Peyer's patch (tissue), 4 donors: ENCODE measurements at regions not wholly inside any gene's neighbourhood (a gene's known extent, or its start where the extent isn't known, plus 50 kb on each side); places are given as distances from the start of the nearest gene placed in this dataset.

Source experiments
- DNase-seq, 3 donors: peaks; one replicate each; pipeline ENCODE4 v3.0.0-alpha.2; 2017 to 2019
- H3K27ac ChIP-seq, 4 donors: fragments of 200-600 bp; sonication (generic); one replicate each; pipeline ENCODE4 v1.5.1; 2016 to 2019
- H3K27me3 ChIP-seq, 2 donors: fragments of 200-600 bp; sonication (generic); one replicate each; pipeline ENCODE4 v1.5.1; 2019
- H3K36me3 ChIP-seq, 3 donors: fragments of 200-600 bp; sonication (generic); one replicate each; pipeline ENCODE4 v1.5.1; 2016 to 2019
- H3K4me1 ChIP-seq, 4 donors: fragments of 200-600 bp; sonication (generic); one replicate each; pipeline ENCODE4 v1.5.1; 2016 to 2019
- H3K4me3 ChIP-seq, 4 donors: fragments of 200-600 bp; sonication (generic); 1 replicate in 3 of 4; 2 replicates in 1 of 4; pipeline ENCODE4 v1.5.1; 2016 to 2019; ENCODE audit warnings: mild to moderate bottlenecking in 1 of 4
- H3K9me3 ChIP-seq, 4 donors: fragments of 200-600 bp; sonication (generic); one replicate each; pipeline ENCODE4 v1.5.1; 2016 to 2019; ENCODE audit warnings: mild to moderate bottlenecking in 1 of 4
- CTCF ChIP-seq, 6 experiments: fragments of 450-650 bp in 4 of 6; fragments of 200-600 bp in 2 of 6; sonication (generic) in 1 of 6; IDR thresholded peaks; one replicate each; pipeline ENCODE4 v1.5.1; 2017 to 2019; ENCODE audit warnings: antibody characterized with exemption in 6 of 6, mild to moderate bottlenecking in 3 of 6, moderate library complexity in 1 of 6
- POLR2A ChIP-seq, 2 donors: fragments of 450-650 bp; IDR thresholded peaks; one replicate each; pipeline ENCODE4 v1.5.1; 2017; ENCODE audit warnings: antibody characterized with exemption in 2 of 2, mild to moderate bottlenecking in 2 of 2, moderate library complexity in 2 of 2
- small RNA-seq, 2 donors: library from RNA; depleted of rRNA; stranded (forward); fragments of <200 nt; gene quantifications; one replicate each; pipeline ENCODE3, GENCODE V24; 2016

- H3K4me3 ChIP-seq: no peak overlapping the region
- no peaks in the 10 kb centered on the region for H3K27me3 ChIP-seq
- TF ChIP-seq CTCF (IDR thresholded peaks at IDR 0.05): no peak
- TF ChIP-seq POLR2A (IDR thresholded peaks at IDR 0.05): no peak
- H3K36me3 ChIP-seq: no peaks in the 10 kb centered on the region
- no peak for DNase-seq
- no peaks in the 10 kb centered on the region for H3K4me1 ChIP-seq
- no peak overlapping the region for H3K27ac ChIP-seq
- no peaks in the 10 kb centered on the region for H3K9me3 ChIP-seq
Observed at GRCh38 chr13:60343978-60344377, 53.0 kb upstream of the TDRD3 start.

GRCh38 chr13:60347174-60347573 lies 49.8 kb upstream of the TDRD3 start:
- no peak for DNase-seq
- TF ChIP-seq POLR2A (IDR thresholded peaks at IDR 0.05) (no peak), CTCF (IDR thresholded peaks at IDR 0.05) (no peak)
- H3K4me3 ChIP-seq: no peak overlapping the region
- no peaks in the 10 kb centered on the region for H3K27me3 ChIP-seq
- no peaks in the 10 kb centered on the region for H3K4me1 ChIP-seq
- no peaks in the 10 kb centered on the region for H3K36me3 ChIP-seq
- no peaks in the 10 kb centered on the region for H3K9me3 ChIP-seq
- no peak overlapping the region for H3K27ac ChIP-seq

Small RNA genes lying in the stretch of these regions (small RNA-seq; reads per million reads assigned to genes)
- 0 reads per million in 2 donors for gene AL359920.1
